GM19397 (cell line): ENCODE measurements at regions not wholly inside any gene's neighbourhood (a gene's known extent, or its start where the extent isn't known, plus 50 kb on each side); places are given as distances from the start of the nearest gene placed in this dataset.

Experiments used
- ATAC-seq: cut with Tn5 transposase; IDR thresholded peaks from one replicate; pipeline ENCODE4 v1.9.1; 2021; ENCODE audit warnings: mild to moderate bottlenecking, moderate library complexity; ENCODE audit not compliant: unreplicated experiment

GRCh38 chr5:40288800-40289485 lies 390.8 kb upstream of the PTGER4 start:
- ATAC-seq = no peak

- ATAC-seq = no peak
Observed at GRCh38 chr5:40284863-40285262, 394.9 kb upstream of the PTGER4 start.

GRCh38 chr5:40278881-40279280 lies 400.8 kb upstream of the PTGER4 start:
- no peak for ATAC-seq

GRCh38 chr5:40277161-40277906 lies 402.4 kb upstream of the PTGER4 start:
- ATAC-seq = peak; percentile 59

GRCh38 chr5:40276426-40277102 lies 403.2 kb upstream of the PTGER4 start:
- ATAC-seq = peak; percentile 18

GRCh38 chr5:40274568-40274967 lies 405.1 kb upstream of the PTGER4 start:
- no peak for ATAC-seq

GRCh38 chr5:40273936-40274335 lies 405.8 kb upstream of the PTGER4 start:
- no peak for ATAC-seq

- ATAC-seq = no peak
Observed at GRCh38 chr5:40271476-40271875, 408.2 kb upstream of the PTGER4 start.

- ATAC-seq = no peak
Observed at GRCh38 chr5:40270274-40270845, 409.4 kb upstream of the PTGER4 start.

GRCh38 chr5:40268088-40268487 lies 411.6 kb upstream of the PTGER4 start:
- ATAC-seq = no peak

GRCh38 chr5:40266952-40267351 lies 412.8 kb upstream of the PTGER4 start:
- ATAC-seq = no peak

GRCh38 chr5:40261984-40262383 lies 417.7 kb upstream of the PTGER4 start:
- ATAC-seq = no peak

- ATAC-seq = no peak
Observed at GRCh38 chr5:40260361-40260760, 419.4 kb upstream of the PTGER4 start.

- no peak for ATAC-seq
Observed at GRCh38 chr5:40258222-40258621, 421.5 kb upstream of the PTGER4 start.

- ATAC-seq = no peak
Observed at GRCh38 chr5:40240671-40241070, 439.0 kb upstream of the PTGER4 start.

GRCh38 chr5:40240111-40240510 lies 439.6 kb upstream of the PTGER4 start:
- no peak for ATAC-seq

GRCh38 chr5:40238066-40238745 lies 441.5 kb upstream of the PTGER4 start:
- ATAC-seq = no peak

GRCh38 chr5:40235471-40236400 lies 444.0 kb upstream of the PTGER4 start:
- ATAC-seq = no peak

GRCh38 chr5:40233268-40233667 lies 446.4 kb upstream of the PTGER4 start:
- no peak for ATAC-seq

- no peak for ATAC-seq
Observed at GRCh38 chr5:40227931-40228330, 451.8 kb upstream of the PTGER4 start.
